CD4-positive, CD25-positive, alpha-beta regulatory T cell (primary cell): ENCODE measurements at regions not wholly inside any gene's neighbourhood (a gene's known extent, or its start where the extent isn't known, plus 50 kb on each side); places are given as distances from the start of the nearest gene placed in this dataset.
"Not testable (repeated sequence)": the region's sequence is repeated elsewhere in the genome, so short reads cannot be mapped to it uniquely, and the experiment has no call there.

Experiments used
- ATAC-seq, 2 donors: fragments of 150-1000 bp; cut with Tn5 transposase; one replicate each; pipeline ENCODE4 v1.10.0; 2021; ENCODE audit warnings: low read depth in 2 of 2, moderate number of reproducible peaks in 2 of 2, moderate library complexity in 1 of 2
- DNase-seq, 3 donors: peaks; one replicate each; pipeline versions ENCODE4 v3.0.0 to v3.0.0-alpha.2; 2012 to 2022; ENCODE audit warnings: mixed read lengths in 1 of 3
- H3K27ac ChIP-seq: one replicate; pipeline ENCODE4 v1.7.0; 2013; ENCODE audit warnings: mild to moderate bottlenecking, low read length; ENCODE audit not compliant: insufficient read depth, poor library complexity, severe bottlenecking
- H3K27me3 ChIP-seq: one replicate; pipeline ENCODE4 v1.7.0; 2013; ENCODE audit warnings: low read length; ENCODE audit not compliant: control insufficient read depth, insufficient read depth
- H3K36me3 ChIP-seq: one replicate; pipeline ENCODE4 v1.7.0; 2013; ENCODE audit warnings: mild to moderate bottlenecking, low read length, moderate library complexity; ENCODE audit not compliant: control insufficient read depth, insufficient read depth
- H3K4me1 ChIP-seq: 2 replicates; pipeline ENCODE4 v1.7.0; 2013; ENCODE audit warnings: mild to moderate bottlenecking, low read length; ENCODE audit not compliant: insufficient read depth, control insufficient read depth, poor library complexity, severe bottlenecking
- H3K4me3 ChIP-seq: one replicate; pipeline ENCODE4 v1.7.0; 2013; ENCODE audit warnings: low read depth, mild to moderate bottlenecking, low read length, moderate library complexity
- H3K9me3 ChIP-seq, 2 experiments: 1 replicate in 1 of 2; 2 replicates in 1 of 2; pipeline ENCODE4 v1.7.0; 2013; ENCODE audit warnings: low read length in 2 of 2, mild to moderate bottlenecking in 1 of 2, moderate library complexity in 1 of 2; ENCODE audit not compliant: control insufficient read depth in 2 of 2
- H3K27ac Mint-ChIP-seq, 3 donors: one replicate each; pipeline ENCODE4 v1.8.0; 2020 to 2022; ENCODE audit warnings: mild to moderate bottlenecking in 3 of 3, mixed read lengths in 3 of 3, moderate library complexity in 2 of 3
- H3K27me3 Mint-ChIP-seq: one replicate; pipeline ENCODE4 v1.8.0; 2022; ENCODE audit warnings: mild to moderate bottlenecking, mixed read lengths
- H3K36me3 Mint-ChIP-seq: one replicate; pipeline ENCODE4 v1.8.0; 2020; ENCODE audit warnings: mixed read lengths
- H3K4me1 Mint-ChIP-seq, 4 donors: one replicate each; pipeline ENCODE4 v1.8.0; 2020 to 2022; ENCODE audit warnings: mixed read lengths in 4 of 4, mild to moderate bottlenecking in 1 of 4
- H3K4me3 Mint-ChIP-seq, 4 donors: one replicate each; pipeline ENCODE4 v1.8.0; 2020 to 2022; ENCODE audit warnings: mild to moderate bottlenecking in 4 of 4, mixed read lengths in 4 of 4, moderate library complexity in 3 of 4
- H3K9me3 Mint-ChIP-seq, 7 donors: one replicate each; pipeline ENCODE4 v1.8.0; 2020 to 2022; ENCODE audit warnings: mixed read lengths in 7 of 7, mild to moderate bottlenecking in 3 of 7, moderate library complexity in 2 of 7

DNA sequence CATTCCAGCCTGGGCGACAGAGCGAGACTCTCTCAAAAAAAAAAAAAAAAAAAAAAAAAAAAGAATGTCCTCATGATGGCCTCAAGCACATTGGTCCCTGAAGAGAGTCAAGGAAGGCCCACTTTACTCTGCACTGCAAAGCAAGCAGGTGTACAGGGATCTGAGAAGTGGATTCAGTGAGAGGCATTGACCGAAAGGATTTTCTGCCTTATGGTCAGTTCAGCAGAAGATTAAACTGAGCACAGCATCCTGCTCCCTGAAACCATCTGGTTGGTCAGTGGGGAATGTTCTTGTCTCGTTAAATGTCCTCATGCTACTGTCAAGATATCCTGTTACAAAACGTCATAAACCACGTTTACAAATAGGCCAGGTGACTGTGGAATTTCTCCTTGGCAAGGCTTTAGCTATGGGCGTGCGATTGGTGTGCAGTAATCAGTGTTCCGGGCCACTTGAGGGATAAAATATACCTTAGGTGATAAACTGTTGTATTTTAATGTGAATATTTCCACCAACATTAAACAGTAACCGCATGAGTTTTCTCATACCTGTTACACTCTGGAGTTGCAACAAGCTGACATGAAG lies 195.0 kb downstream of the ADRA2C start:
- H3K4me3 Mint-ChIP-seq, H3K27ac ChIP-seq, H3K9me3 ChIP-seq, H3K27me3 Mint-ChIP-seq, H3K4me1 ChIP-seq, H3K36me3 Mint-ChIP-seq, H3K9me3 Mint-ChIP-seq, H3K27ac Mint-ChIP-seq, DNase-seq, H3K4me1 Mint-ChIP-seq, ATAC-seq, H3K27me3 ChIP-seq, H3K4me3 ChIP-seq, H3K36me3 ChIP-seq: not testable (repeated sequence)

DNA sequence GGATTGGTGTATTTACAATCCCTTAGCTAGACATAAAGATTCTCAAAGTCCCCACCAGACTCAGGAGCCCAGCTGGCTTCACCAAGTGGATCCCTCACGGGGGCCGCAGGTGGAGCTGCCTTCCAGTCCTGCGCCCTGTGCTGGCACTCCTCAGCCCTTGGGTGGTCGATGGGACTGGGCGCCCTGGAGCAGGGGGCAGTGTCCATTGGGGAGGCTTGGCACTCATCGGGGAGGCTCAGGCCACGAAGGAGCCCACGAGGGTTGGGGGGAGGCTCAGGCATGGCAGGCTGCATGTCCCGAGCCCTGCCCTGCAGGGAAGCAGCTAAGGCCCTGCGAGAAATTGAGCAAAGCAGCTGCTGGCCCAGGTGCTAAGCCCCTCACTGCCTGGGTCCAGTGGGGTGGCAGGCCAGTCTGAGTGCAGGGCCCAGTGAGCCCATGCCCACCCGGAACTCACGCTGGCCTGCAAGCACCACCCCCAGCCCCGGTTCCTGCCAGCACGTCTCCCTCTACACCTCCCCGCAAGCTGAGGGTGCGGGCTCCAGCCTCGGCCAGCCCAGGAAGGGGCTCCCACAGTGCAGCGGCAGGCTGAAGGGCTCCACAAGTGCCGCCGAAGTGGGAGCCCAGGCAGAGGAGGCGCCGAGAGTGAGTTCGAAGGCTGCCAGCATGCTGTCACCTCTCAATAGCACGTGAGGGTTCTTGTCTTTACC lies 198.5 kb downstream of the ADRA2C start:
- H3K27ac Mint-ChIP-seq, H3K4me1 ChIP-seq, H3K27me3 Mint-ChIP-seq, H3K4me3 ChIP-seq, H3K4me1 Mint-ChIP-seq, H3K36me3 Mint-ChIP-seq, DNase-seq, H3K27ac ChIP-seq, H3K4me3 Mint-ChIP-seq, H3K9me3 Mint-ChIP-seq, ATAC-seq, H3K36me3 ChIP-seq, H3K27me3 ChIP-seq, H3K9me3 ChIP-seq: not testable (repeated sequence)

DNA sequence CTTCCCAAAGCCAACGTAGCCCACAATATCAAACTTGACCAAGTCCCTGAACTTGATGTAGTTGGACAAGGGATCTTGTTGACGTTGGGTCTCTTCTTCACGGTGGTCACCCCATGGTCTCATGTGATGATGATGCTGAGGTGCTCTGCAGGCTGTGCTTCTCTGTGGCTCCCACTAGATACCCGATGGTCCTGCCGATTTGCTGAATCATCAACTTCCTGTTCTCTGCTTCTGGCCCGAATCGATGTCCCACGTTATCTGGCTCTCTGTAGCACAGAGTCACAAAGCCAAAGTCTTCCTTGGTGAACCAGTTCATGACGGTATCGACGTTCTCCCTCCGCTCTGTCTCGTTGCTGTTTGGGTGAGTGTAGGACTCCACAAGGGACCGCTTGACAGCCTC lies 201.0 kb downstream of the ADRA2C start:
- not testable (repeated sequence) for H3K36me3 Mint-ChIP-seq, ATAC-seq, H3K4me1 Mint-ChIP-seq, H3K36me3 ChIP-seq, H3K27me3 ChIP-seq, H3K4me3 Mint-ChIP-seq, H3K9me3 Mint-ChIP-seq, DNase-seq, H3K27ac ChIP-seq, H3K4me3 ChIP-seq, H3K9me3 ChIP-seq, H3K27ac Mint-ChIP-seq, H3K4me1 ChIP-seq
- peaks cover 11% of the 10 kb centered on the region for H3K27me3 Mint-ChIP-seq

DNA sequence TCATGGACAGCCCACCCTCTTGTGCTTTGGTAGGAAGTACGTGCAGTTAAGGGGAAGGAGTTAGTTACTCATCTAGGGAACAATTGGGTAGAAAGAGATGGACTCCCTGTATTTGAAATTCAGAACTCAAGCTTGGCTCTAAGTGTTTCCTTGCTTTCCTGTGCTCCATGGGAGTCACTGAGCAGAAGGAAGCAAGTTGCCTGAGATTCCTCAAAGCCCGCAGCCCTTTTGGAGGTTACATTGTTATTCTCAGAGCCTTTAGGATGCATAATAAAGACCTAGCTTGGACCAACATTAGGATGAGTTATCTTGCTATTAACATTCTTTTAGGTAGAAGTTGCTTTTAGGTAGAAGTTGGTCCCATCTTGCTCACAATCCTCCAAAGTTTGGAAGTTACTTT lies 206.4 kb downstream of the ADRA2C start:
- DNase-seq, H3K9me3 Mint-ChIP-seq, H3K36me3 ChIP-seq, H3K27ac Mint-ChIP-seq, H3K27ac ChIP-seq, ATAC-seq, H3K9me3 ChIP-seq, H3K27me3 ChIP-seq, H3K4me1 ChIP-seq, H3K4me3 ChIP-seq, H3K36me3 Mint-ChIP-seq, H3K4me1 Mint-ChIP-seq, H3K4me3 Mint-ChIP-seq: not testable (repeated sequence)
- peaks cover 14% of the 10 kb centered on the region for H3K27me3 Mint-ChIP-seq

DNA sequence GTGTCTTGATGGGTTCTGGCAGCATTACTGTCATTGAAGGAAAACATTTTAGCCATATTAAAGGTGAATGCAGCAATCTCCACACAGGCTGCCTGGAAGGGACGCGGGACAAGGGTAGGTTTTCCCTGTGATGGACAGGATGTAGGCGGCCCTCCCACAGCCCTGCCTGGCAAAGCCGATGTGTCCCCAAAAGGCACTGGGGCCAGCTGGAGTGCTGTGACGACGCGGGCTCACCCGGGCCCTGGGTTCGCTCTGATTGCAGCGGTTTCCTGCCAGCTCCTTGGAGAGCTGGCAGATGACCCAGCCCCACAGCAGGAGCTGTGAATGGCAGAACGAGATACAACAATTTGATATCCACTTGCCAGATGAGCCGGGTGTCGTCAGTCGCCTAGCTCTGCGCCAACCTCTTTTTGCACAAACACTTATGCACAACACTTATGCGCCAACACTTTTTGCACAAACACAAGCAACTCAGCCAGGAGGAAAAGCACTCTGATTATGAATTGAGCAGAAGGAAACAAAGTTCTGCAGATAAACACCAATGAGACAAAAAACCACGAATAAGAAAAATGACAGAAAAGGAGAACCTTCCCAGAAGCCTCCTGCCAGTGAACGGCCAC lies 207.5 kb downstream of the ADRA2C start:
- DNase-seq, H3K4me1 Mint-ChIP-seq, H3K27ac ChIP-seq, H3K27me3 ChIP-seq, H3K27ac Mint-ChIP-seq, H3K9me3 Mint-ChIP-seq, H3K4me3 Mint-ChIP-seq, H3K4me1 ChIP-seq, ATAC-seq, H3K36me3 Mint-ChIP-seq, H3K36me3 ChIP-seq, H3K4me3 ChIP-seq, H3K9me3 ChIP-seq: not testable (repeated sequence)
- H3K27me3 Mint-ChIP-seq: peaks cover 14% of the 10 kb centered on the region

DNA sequence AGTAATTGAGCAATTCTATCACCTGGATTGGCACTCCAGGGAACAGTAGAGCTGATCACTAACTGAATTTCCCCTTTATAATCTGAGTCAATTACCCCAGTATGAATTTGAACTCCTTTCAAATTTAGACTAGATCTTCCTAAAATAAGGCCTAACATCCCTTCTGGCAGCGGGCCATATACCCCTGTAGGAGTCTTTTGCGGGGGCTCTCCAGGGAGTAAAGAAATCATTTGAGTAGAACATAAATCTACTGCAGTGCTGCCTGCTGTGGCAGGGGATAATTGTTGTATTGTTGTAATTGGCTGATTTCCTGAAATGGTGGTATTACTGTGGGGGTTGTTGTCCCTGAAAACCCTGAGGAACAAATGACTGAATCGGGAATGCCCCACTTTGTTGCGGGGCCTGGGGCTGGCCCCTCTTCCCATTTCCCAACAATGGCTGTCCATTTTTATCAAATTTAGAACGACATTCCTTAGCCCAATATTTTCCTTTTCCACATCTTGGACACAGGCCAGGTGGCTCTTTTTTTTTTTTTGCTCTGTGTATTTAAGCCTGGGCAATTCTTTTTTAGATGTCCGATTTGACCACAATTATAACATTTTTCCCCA lies 217.4 kb downstream of the ADRA2C start:
- not testable (repeated sequence) for H3K4me3 ChIP-seq, H3K36me3 Mint-ChIP-seq, H3K27ac ChIP-seq, H3K4me1 ChIP-seq, H3K4me1 Mint-ChIP-seq, H3K36me3 ChIP-seq, H3K4me3 Mint-ChIP-seq, DNase-seq, H3K9me3 Mint-ChIP-seq, H3K27ac Mint-ChIP-seq, H3K9me3 ChIP-seq, H3K27me3 ChIP-seq, ATAC-seq, H3K27me3 Mint-ChIP-seq

DNA sequence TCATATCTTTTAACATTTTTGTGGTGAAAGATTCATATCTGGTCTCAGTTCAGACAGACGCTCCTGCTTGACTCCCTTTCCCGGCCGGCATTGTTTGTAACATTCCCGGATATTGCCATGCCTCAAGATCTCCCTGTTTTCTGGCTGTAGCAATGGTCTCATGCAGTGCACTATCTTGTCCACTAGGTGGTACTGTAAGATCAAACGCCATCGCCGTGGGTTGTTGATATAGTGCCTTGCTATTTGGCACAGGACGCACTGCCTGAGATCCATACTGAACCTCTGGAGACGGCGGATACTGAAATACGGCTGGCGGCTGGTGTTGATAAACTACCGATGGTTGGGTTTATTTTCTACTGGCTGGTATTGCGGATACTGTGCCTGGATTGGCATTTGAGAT lies 218.6 kb downstream of the ADRA2C start:
- H3K4me3 Mint-ChIP-seq: peak overlapping the region in 1 of 4 donors; percentile 65

DNA sequence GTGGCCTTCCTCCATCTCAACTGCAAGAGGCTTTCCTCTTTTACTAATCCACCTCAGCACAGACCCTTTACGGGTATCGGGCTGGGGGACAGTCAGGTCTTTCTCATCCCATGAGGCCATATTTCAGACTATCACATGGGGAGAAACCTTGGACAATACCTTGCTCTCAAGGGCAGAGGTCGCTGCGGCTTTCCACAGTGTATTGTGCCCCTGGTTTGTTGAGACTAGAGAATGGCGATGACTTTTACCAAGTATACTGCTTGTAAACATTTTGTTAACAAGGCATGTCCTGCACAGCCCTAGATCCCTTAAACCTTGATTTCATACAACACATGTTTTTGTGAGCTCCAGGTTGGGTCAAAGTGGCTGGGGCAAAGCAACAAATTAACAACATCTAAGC lies 220.2 kb downstream of the ADRA2C start:
- H3K4me3 ChIP-seq, H3K9me3 ChIP-seq, H3K9me3 Mint-ChIP-seq, H3K27me3 ChIP-seq, H3K27ac ChIP-seq, H3K36me3 Mint-ChIP-seq, H3K4me1 Mint-ChIP-seq, DNase-seq, H3K4me3 Mint-ChIP-seq, H3K4me1 ChIP-seq, ATAC-seq, H3K36me3 ChIP-seq: not testable (repeated sequence)
- peak overlapping the region in 1 of 3 donors; percentile 20 for H3K27ac Mint-ChIP-seq
- peaks cover 11% of the 10 kb centered on the region for H3K27me3 Mint-ChIP-seq

More for the DNA sequence above, 218.6 kb downstream of the ADRA2C start:
- H3K27me3 Mint-ChIP-seq, H3K27ac Mint-ChIP-seq, H3K4me1 ChIP-seq, H3K9me3 ChIP-seq, H3K27me3 ChIP-seq, H3K36me3 Mint-ChIP-seq, H3K4me3 ChIP-seq, ATAC-seq, H3K4me1 Mint-ChIP-seq, H3K27ac ChIP-seq, H3K9me3 Mint-ChIP-seq, H3K36me3 ChIP-seq: not testable (repeated sequence)
- peak in 1 of 3 donors; percentile 2 for DNase-seq
